Right kidney (tissue), 1 donor: ENCODE measurements at regions not wholly inside any gene's neighbourhood (a gene's known extent, or its start where the extent isn't known, plus 50 kb on each side); places are given as distances from the start of the nearest gene placed in this dataset.

Experiments used
- DNase-seq: peaks from one replicate; pipeline ENCODE4 v3.0.0-alpha.2; 2016

DNA sequence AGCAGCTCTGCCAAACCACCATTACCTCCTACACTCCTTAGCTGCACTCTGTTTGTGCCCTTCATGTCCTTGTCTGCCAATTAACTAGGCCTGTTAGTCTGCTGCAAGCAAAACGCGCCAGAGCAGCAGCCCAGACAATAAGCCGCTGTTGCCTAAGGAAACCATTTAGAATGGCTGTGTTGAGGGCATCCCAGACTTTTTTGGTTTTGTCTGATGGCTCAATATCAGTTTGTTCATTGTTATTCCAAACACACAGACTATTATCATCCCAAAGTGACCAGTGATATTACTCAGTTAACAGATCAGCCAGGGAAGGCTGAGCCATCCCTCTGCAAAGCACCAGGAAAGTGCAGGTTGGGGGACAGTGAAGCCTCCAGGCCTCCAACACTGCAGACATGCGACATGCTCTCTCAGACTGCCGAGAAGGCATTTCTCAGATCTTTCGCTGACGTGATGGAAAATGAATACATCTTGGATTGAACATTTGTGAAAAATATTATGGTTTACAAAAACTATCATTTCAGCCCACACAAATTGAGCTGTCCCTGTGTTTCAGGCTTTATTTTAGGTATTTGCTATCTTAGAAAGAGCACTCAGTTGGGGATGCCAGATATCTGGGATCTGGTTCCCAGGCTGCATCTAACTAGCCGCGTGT, 182.0 kb upstream of the HNRNPA3 start:
- no peak for DNase-seq

- DNase-seq: no peak
These were observed 181.0 kb upstream of the HNRNPA3 start for GRCh38 chr2:177031438-177032180.

GRCh38 chr2:177036747-177037146, 175.8 kb upstream of the HNRNPA3 start:
- DNase-seq: no peak

DNA sequence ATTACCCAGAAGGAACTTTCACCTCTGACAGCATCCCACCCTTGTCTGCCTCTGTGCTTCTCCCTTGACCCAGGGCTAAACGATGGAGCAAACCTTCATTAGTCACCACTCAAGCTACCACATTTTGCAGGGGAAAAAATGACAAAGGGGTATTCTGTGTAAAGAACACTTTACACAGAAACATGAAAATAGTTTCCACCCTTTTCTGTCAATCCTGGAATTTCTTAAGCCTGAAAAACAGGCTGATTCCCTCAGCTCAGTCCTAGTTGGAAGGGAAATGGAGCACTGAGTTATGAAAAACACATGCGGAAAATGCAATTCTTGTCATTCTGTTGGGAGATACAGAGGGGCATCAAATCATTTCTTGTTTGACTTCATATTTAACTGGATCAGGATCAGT, 175.0 kb upstream of the HNRNPA3 start:
- DNase-seq: no peak

DNA sequence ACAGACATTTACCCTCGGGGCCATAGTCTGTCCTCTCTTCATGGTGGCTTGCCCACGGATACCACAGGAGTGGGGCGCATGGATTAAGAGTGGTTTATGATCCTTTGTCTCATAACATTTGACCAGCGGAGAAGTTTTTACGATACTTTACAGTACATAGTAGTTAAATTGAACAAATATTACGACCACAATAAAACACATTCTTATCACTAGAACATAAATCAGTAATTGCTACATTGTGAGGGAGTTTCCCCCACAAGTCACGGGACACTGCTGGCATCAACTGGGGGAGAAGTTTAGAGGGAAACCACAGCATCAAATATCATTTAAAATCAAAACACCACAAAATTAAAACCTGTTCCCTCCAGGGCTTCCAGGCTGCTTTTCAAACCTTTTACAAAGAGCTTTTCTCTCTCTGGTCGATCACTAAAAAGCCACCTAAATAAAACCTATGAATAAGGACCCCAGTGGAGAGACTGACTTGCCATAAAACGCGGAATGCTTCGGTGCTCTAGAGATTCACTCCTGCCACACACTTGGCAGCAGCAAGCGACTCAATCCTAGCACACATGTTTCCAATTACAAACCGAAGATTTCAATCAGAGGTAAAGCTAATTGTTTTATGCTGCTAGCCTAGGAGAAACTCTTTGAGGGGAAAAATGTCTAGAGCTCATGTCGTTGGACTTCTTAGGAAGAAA, 173.7 kb upstream of the HNRNPA3 start:
- no peak for DNase-seq

DNA sequence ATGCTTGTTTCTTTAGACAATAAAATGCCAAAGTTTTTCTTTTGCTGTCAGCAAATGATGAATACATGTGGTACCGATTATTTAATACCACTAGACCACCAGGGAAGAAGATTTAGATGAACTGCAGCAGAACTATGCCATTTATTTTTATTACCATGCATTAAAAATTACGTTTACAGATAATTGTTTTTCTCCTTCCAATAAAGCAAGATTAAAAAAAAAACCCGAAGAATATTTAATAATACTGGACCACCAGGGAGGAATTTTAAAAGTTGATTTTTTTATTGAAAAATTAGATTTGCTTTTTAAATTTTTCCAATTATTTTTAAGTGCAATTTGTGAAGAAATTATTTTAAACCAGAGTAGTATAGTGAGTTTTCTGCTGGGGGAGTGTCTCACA, 170.3 kb upstream of the HNRNPA3 start:
- DNase-seq: no peak

DNA sequence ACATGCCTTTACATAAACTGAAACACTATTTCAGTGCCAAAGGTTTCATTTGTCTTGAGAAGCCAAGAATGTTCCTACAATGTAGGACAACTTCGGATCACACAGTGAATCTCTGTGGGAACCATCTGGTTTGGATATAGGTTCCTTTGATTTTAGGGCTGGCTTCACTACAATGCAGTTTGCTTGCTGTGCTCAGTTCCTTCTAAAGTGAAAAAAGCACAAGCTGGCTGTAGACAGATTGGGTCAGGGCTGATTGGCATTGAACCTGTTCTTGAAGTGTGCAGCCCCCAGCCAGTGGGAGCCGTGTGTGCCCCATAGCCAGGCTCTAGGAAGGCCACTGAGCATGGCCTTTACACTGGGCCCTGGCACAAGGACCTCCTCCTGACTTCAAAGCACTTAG, 167.9 kb upstream of the HNRNPA3 start:
- no peak for DNase-seq

DNA sequence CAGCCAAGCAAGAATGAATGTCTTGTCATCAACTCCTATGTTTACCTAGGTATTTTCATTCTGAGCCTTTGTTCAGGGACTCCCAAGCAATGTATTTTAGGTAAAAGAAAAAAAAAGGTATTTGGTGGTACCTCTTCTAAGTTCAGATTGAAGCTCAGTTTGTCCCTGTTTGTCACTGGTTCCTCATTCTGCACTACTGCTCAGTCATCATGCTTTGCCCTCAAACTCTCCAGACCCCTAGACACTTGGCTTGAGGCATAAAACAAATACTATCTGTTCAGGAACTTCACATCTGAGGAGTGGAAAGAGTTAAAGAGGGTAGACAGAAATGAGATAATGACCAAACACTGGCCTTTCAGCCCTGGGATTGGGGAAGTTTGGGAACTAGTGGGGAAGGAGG, 163.6 kb upstream of the HNRNPA3 start:
- no peak for DNase-seq

DNA sequence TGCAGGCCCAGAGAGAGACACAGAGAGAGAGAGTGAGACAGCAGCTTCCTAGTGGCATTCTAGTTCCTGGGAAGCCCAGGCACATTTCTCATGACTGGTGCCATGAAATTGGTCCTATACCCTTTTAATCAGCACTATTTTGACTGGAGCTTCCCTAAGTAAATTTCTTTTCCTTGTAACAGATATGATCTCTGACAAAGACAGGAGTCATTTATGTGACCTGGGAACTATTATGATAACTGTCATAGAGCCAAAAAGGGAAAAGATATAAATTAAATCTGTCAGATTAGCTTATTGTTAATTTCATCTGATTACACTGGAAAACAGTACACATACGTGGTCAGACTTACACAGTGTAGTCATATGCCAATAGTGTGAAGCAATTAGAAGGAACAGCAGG, 161.3 kb upstream of the HNRNPA3 start:
- no peak for DNase-seq

DNA sequence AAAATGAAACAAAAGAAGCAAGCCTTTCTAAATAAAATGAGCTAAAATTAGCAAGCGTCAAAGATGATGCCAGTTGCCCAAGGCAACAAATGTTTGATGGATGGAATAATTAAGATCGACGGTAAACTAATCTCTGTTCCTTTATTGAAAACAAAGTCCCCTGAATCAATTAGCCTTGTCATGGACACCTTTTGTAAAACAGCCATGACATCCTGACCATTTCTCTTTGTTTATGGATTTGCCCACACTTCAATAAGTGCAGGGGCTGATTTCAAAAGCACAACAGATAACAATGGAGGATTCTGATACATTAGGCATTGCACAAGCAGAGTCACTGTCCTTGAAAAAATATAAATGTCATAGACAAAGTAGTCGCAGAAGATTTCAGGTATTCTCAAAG, 160.1 kb upstream of the HNRNPA3 start:
- no peak for DNase-seq

DNA sequence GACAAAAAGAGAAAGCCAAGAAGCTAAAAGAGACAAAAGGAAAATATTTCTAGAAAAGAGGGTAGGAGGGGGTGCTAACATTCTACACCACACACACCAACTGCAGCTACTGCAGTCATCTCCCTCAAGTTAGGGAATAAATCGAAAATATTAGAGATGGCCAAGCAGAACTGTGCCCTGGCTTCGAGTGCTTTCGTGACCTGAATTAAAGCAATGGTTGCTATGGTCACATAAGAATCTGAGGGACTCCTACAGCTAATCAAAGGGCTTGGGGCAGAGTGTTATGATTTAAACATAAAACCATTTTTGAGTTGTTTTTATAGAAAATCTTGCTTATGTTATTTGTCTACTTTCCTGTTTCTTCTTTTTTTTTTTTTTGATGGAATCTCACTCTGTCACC, 159.6 kb upstream of the HNRNPA3 start:
- no peak for DNase-seq

GRCh38 chr2:177053716-177054115, 158.9 kb upstream of the HNRNPA3 start:
- no peak for DNase-seq

GRCh38 chr2:177056481-177056929, 156.1 kb upstream of the HNRNPA3 start:
- DNase-seq: no peak

DNA sequence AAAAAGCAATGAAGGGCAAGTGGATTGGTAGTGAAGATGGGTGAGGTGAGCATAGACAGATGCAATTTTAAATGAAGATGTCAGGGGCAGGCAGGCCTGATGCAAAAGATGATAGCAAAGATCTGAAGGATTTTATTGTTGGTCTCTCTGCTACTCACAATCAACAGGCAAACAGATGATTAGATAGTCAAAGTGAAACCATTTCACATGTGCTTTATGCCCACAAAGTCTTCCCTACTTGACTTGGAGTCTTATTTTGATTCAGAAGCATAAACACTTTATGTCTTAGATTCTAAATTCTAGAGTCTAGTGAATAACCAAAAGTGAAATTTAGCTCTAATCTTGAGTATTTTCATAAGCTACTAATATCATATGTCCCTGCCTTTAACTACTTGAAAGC, 153.8 kb upstream of the HNRNPA3 start:
- DNase-seq: no peak

DNA sequence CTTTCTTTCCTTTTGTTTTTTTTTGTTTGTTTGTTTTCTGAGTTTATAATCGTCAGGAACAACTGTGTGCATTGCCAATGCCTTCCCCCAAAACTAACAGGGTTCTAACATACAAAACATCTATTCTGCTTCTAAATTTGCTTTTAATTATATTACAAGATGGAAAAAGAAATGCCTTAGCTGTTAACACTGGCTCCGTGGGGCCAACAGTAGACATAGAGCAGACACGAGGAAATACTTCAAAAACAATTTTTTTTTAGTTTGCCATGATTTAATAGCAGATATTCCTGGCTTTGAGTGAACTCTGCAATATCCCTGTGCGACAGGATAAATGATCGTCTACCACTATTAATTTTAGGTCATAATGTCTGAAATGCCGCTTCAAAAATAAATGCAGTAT, 153.3 kb upstream of the HNRNPA3 start:
- DNase-seq: no peak

DNA sequence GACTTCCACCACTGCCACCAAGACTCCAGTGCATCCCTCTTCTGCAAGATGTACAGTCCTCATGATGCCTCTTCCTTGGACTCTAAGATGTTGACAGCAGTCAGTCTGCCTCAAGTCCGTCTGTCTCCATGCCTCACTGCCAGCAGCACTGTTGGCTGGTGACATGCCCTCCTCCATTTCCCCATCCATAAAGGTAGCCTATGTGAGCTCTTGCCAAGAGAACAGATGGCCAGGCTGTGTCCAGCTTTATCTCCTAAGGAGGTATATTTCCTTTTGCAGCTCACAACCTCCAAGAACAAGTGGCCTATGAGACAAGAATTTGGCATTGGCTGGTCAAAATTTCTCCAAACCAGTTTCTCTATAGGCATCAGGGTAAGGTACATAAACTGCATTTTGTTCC, 149.3 kb upstream of the HNRNPA3 start:
- no peak for DNase-seq

DNA sequence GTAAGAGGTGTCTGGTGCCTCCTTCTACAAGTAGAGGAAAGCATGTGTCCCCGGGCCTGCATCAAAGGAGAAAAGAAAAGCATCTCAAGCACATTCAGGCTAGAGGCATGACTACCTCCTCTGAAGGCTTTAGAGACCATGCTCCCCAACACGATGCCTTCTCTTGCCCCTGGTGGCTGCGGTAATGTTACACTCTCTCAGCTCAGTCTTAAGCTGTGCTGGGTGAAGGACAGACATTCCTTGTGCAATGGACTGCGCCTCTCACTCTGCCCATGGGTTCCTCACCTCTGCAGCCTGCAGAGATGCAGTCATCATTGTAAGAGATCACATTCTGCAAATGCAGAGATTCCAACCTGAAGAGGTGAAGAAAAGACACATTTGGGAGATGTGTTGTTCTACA, 148.2 kb upstream of the HNRNPA3 start:
- DNase-seq: no peak

DNA sequence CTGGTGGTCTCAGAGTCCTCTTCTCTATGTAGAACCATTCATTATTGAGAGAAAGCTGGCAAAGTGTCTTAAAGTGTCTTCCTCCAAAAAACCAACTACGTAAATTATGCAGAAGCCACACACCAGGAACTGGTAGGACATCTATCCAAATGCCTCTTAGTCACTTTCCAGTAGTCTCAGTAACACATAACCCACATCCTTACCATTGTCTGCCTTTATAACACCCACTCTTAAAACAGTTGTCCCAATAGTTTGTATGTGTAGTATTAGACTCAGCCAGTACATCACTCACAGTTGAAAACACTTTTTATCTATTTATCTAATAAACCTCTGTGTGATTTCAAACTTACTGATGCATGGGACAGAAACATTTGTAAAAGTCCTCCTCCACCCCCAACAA, 143.6 kb upstream of the HNRNPA3 start:
- DNase-seq: no peak

DNA sequence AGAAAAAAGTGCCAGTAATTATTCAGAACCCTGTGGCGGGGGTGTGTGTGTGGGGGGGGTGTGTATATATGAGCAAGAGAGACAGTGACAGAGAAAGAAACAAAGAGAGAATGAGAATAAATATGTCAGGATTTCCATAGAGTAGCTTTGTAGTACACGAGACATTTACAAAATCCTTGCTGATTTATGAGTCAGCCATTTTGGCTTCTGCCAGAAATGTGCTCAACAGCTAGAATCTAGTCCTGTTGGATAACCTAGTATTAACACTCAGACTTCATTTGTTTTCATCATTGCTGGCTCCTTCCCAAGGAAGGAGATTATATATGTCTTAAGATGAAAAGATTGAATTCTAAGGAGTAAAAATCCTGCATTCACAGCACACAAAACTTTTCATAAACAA, 140.5 kb upstream of the HNRNPA3 start:
- DNase-seq: no peak

- no peak for DNase-seq
These were observed 139.0 kb upstream of the HNRNPA3 start for GRCh38 chr2:177073611-177074010.

DNA sequence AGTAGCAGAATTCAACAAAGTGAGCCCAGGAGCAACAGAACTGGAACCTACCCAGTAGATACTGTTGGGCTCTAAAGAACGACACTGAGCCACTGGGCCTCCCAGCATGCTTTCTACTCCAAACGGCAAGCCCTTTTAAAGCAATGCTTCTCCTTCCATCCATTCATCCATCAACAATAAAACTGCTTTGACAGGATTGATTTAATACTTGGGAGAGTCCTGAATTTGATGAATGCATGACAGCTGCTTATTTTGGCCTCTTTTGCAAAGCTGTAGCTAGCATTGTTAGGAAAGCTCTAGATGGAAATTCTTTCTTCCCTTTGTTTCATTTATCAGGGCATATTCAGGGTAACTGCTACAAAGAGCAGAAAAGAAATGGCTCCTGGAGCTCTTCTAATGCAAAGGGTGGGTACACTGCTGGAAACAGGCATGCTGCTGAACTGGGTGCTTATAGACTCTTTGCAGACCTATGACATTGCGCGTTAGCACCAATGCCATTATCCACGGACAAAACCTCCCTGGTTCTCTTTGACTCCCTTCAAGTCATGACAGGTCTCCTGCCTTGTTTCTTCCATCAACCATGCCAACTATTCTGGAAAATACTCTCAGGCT, 138.4 kb upstream of the HNRNPA3 start:
- peak; percentile 20 for DNase-seq

DNA sequence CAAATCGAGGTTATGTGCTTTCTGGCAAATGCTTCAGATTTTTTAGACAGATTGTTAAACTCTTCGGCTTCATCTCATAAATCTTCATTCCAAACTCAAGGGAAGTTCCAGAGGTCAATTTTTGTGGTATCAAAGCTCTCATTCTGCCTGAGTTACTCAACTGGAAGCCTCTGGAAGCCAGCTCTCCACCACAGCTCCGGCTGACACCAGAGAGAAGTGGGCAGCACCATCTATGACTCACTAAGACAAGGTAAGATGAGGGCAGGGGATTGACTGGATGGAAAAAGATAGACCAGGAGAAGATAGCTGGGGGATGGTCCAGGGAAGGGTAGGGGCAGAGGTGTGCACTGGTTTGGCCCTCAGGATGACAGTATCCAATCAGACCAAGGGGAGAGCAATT, 137.3 kb upstream of the HNRNPA3 start:
- no peak for DNase-seq

DNA sequence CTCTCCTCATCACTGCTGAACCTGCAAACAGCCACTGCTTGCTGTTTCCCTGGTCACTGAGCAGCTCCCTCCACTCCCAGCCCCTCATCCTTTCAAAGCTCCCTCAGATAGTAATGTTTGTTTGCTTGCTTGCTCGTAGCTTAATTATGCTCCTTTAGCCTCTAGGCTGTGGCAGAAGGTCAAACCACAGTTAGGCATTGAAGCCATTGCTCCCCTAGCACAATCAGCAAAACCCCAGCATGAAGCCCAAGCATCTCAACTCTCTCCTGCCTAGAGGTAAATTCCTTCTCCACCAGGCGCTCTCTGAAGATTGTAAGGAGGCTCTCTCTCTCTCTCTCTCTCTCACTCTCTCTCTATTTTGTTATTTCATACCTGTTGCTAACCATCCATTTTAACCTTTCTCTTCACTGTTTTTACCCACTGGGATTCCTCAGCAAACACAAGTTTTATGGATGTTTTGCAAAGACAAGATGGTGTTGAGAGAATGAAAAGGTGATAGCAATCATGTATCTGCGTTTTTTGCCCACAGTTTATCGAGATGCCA, 135.9 kb upstream of the HNRNPA3 start:
- DNase-seq: no peak
